OCI-LY7 (cell line): ENCODE measurements at regions not wholly inside any gene's neighbourhood (a gene's known extent, or its start where the extent isn't known, plus 50 kb on each side); places are given as distances from the start of the nearest gene placed in this dataset.

ENCODE experiments used
- BruUV-seq: library from RNA; stranded (reverse); fragments of 400-500 nt; replicated peaks from 2 replicates; lab custom pipeline; 2021; lab: Mats Ljungman, UMichigan
- CTCF ChIA-PET: fragments of 300-600 bp; sonication (Branson Sonifier 250); formaldehyde crosslinking; loops from one replicate; lab custom pipeline; 2022; ENCODE audit warnings: antibody characterized with exemption; ENCODE audit not compliant: unreplicated experiment; lab: Charles Lee
- POLR2A ChIA-PET: fragments of 300-600 bp; sonication (Branson Sonifier 250); formaldehyde crosslinking; loops from one replicate; lab custom pipeline; 2022; ENCODE audit warnings: antibody characterized with exemption; lab: Charles Lee
- DNase-seq: peaks from one replicate; pipeline ENCODE4 v3.0.0-alpha.2; 2015; ENCODE audit warnings: low spot score
- H2AFZ ChIP-seq: fragments of 200-600 bp; sonication (generic), shearing (Covaris generic); 2 replicates; pipeline ENCODE4 v1.6.1; 2014; ENCODE audit warnings: mild to moderate bottlenecking, antibody characterized with exemption, low read length, moderate library complexity
- H3K27ac ChIP-seq: fragments of 200-600 bp; sonication (generic); 2 replicates; pipeline ENCODE4 v1.5.1; 2014; ENCODE audit warnings: mixed run types, low read depth, mild to moderate bottlenecking, moderate library complexity, low read length, inconsistent platforms; ENCODE audit not compliant: poor library complexity, severe bottlenecking
- H3K36me3 ChIP-seq: fragments of 200-600 bp; sonication (generic); 2 replicates; pipeline ENCODE4 v1.6.1; 2014; ENCODE audit warnings: mild to moderate bottlenecking, antibody characterized with exemption, low read length, moderate library complexity, mixed read lengths; ENCODE audit not compliant: insufficient read depth
- H3K4me1 ChIP-seq: fragments of 200-600 bp; sonication (generic); 2 replicates; pipeline ENCODE4 v1.5.1; 2014; ENCODE audit warnings: mild to moderate bottlenecking, low read length; ENCODE audit not compliant: insufficient read depth, poor library complexity, severe bottlenecking
- H3K4me2 ChIP-seq: fragments of 200-600 bp; sonication (generic); 2 replicates; pipeline ENCODE4 v1.6.1; 2014; ENCODE audit warnings: mild to moderate bottlenecking, low read length
- H3K4me3 ChIP-seq: fragments of 200-600 bp; sonication (generic); 2 replicates; pipeline ENCODE4 v1.5.1; 2014; ENCODE audit warnings: mild to moderate bottlenecking, low read depth, low read length; ENCODE audit not compliant: poor library complexity, severe bottlenecking
- H3K79me2 ChIP-seq: fragments of 200-600 bp; sonication (generic); 2 replicates; pipeline ENCODE4 v1.6.1; 2016; ENCODE audit warnings: low read depth, mild to moderate bottlenecking, low read length, moderate library complexity, mixed read lengths; ENCODE audit not compliant: insufficient read depth
- H3K9me2 ChIP-seq: fragments of 200-600 bp; sonication (generic); 2 replicates; pipeline ENCODE4 v1.6.1; 2016; ENCODE audit warnings: mild to moderate bottlenecking, low read length, mixed read lengths; ENCODE audit not compliant: insufficient read depth
- H3K9me3 ChIP-seq: fragments of 200-600 bp; sonication (generic); 2 replicates; pipeline ENCODE4 v1.6.1; 2014; ENCODE audit warnings: mild to moderate bottlenecking, mixed run types, low read length, mixed read lengths
- H4K20me1 ChIP-seq: fragments of 200-600 bp; sonication (generic); 2 replicates; pipeline ENCODE4 v1.6.1; 2014; ENCODE audit warnings: mild to moderate bottlenecking, antibody characterized with exemption, low read length, moderate library complexity, mixed read lengths; ENCODE audit not compliant: insufficient read depth
- EZH2phosphoT487 ChIP-seq: fragments of 200-600 bp; sonication (generic); IDR thresholded peaks from 2 replicates; pipeline ENCODE4 v1.6.1; 2018; ENCODE audit warnings: low read depth, borderline replicate concordance, mild to moderate bottlenecking, mixed run types, antibody characterized with exemption, low read length, moderate library complexity, mixed read lengths
- intact Hi-C: fragments of 100-400 bp; cut with micrococcal nuclease; formaldehyde crosslinking; loops from one replicate; pipeline ENCODE4 v1.10.0; 2022; ENCODE audit not compliant: unreplicated experiment
- TF ChIP-seq, protein P1 (sequence below): fragments of 200-600 bp; sonication (generic); conservative IDR thresholded peaks from 2 replicates; pipeline ENCODE4 v1.5.1; 2014; ENCODE audit warnings: mild to moderate bottlenecking, antibody characterized with exemption, low read length, moderate library complexity, mixed read lengths

DNA sequence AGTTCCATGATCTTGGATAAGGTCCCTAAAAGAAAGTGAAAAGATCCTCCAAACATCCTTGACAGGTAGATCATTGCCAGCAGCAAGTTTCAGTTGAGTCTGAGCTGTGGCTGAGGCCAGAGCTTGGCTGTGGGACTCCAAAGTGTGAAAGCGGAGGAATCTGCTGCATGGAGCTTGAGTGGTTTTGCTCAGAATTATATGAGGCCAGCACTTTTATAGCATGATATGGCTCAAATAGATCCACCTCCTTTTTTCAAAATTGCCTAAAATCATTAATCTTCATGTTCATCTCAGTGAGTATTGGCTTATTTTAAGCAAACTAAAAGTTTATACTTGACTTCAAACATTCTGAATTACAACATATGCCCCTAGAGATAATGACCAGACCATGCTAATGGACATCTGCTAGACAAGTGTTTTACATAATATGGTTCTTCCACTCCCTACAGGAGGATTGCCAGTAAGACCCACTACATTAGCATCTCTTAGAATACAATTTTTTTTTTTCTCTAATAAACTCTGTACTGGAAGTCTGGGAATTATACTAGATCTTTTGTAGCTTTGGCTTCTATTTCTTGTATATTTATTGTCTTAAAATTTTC is 368.1 kb downstream of the ZPLD1 start:
- Histone ChIP-seq H3K79me2 (no peaks in the 10 kb centered on the region), H3K4me2 (no peak overlapping the region), H3K36me3 (no peaks in the 10 kb centered on the region), H2AFZ (no peak overlapping the region), H3K9me3 (no peaks in the 10 kb centered on the region), H3K9me2 (no peaks in the 10 kb centered on the region), H3K27ac (no peak overlapping the region), H4K20me1 (no peaks in the 10 kb centered on the region), H3K4me1 (no peaks in the 10 kb centered on the region), H3K4me3 (no peak overlapping the region)
- ChIA-PET CTCF (no interaction called here), POLR2A (interaction anchor here (0.6 kb wide), 1 partner anchor 1623 kb away, joined by 4 read pairs; no protein-coding TSS in a partner anchor)
- intact Hi-C loops, result no loop called here
- no peak for TF ChIP-seq EZH2phosphoT487
- TF ChIP-seq, protein P1, sequence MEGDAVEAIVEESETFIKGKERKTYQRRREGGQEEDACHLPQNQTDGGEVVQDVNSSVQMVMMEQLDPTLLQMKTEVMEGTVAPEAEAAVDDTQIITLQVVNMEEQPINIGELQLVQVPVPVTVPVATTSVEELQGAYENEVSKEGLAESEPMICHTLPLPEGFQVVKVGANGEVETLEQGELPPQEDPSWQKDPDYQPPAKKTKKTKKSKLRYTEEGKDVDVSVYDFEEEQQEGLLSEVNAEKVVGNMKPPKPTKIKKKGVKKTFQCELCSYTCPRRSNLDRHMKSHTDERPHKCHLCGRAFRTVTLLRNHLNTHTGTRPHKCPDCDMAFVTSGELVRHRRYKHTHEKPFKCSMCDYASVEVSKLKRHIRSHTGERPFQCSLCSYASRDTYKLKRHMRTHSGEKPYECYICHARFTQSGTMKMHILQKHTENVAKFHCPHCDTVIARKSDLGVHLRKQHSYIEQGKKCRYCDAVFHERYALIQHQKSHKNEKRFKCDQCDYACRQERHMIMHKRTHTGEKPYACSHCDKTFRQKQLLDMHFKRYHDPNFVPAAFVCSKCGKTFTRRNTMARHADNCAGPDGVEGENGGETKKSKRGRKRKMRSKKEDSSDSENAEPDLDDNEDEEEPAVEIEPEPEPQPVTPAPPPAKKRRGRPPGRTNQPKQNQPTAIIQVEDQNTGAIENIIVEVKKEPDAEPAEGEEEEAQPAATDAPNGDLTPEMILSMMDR, result no peak
- DNase-seq, result no peak
- BruUV-seq, result no TSS peak

DNA sequence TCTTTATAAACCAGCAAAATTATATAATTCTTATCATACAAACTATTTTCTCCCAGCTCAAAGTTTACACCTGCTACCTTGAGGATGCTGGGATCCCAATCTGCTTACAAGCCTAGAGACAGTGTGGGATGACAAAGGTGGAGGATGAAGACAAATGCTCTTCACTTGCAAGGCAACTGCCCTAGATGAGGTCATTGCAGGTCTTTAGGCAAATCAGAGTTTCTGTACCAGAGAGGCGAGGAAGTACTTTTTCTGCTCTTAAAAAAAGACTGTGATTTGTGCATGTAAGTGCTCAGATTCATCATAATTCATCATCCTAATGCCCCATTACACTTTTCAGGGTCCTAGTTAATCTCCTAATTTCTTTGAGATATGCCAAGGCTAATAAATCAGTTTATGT is 376.1 kb downstream of the ZPLD1 start:
- POLR2A ChIA-PET, result interaction anchor here (0.7 kb wide), 1 partner anchor 10 kb away, joined by 3 read pairs; no protein-coding TSS in a partner anchor
- Histone ChIP-seq H3K79me2 (no peaks in the 10 kb centered on the region), H3K9me2 (no peaks in the 10 kb centered on the region), H3K27ac (no peak overlapping the region), H3K4me1 (no peaks in the 10 kb centered on the region), H3K4me3 (no peak overlapping the region), H3K9me3 (no peaks in the 10 kb centered on the region), H2AFZ (no peak overlapping the region), H3K36me3 (no peaks in the 10 kb centered on the region), H3K4me2 (no peak overlapping the region), H4K20me1 (no peaks in the 10 kb centered on the region)
- intact Hi-C loops, result no loop called here
- DNase-seq, result no peak
- BruUV-seq, result no TSS peak
- no peak for TF ChIP-seq EZH2phosphoT487
- TF ChIP-seq, protein P1, result no peak
- CTCF ChIA-PET, result no interaction called here

DNA sequence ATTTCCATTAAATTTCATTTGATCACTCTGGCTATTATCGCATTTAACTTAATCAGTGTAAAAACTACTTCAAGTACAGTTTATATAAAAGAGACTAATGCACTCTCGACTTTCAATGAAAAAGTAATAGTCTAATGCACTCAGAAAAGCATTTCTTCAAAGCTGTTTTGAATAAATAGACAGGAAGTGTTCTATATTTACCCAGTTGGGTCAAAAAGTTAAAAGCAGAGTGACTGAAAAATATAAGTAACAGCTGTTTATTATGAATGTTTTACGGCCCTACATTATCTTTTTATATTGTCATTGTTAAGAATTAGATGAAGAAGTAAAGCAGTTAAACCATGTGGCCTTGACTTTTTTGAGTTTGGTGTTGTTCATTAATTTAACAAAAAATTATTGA is 391.8 kb downstream of the ZPLD1 start:
- no TSS peak for BruUV-seq
- no peaks in the 10 kb centered on the region for H3K79me2 ChIP-seq
- intact Hi-C loops, result no loop called here

More for the DNA sequence above, 391.8 kb downstream of the ZPLD1 start:
- Histone ChIP-seq H3K9me2 (no peaks in the 10 kb centered on the region), H3K4me2 (no peak overlapping the region), H3K36me3 (no peaks in the 10 kb centered on the region), H3K27ac (no peak overlapping the region), H3K9me3 (no peaks in the 10 kb centered on the region), H4K20me1 (no peaks in the 10 kb centered on the region), H3K4me1 (no peaks in the 10 kb centered on the region), H3K4me3 (no peak overlapping the region), H2AFZ (no peak overlapping the region)
- no peak for TF ChIP-seq EZH2phosphoT487
- TF ChIP-seq, protein P1, result no peak
- ChIA-PET CTCF (no interaction called here), POLR2A (no interaction called here)
- DNase-seq, result no peak
